ENCODE measurements at regions not wholly inside any gene's neighbourhood (a gene's known extent, or its start where the extent isn't known, plus 50 kb on each side); places are given as distances from the start of the nearest gene placed in this dataset.

GRCh38 chr20:57006411-57007170 is 259.9 kb downstream of the BMP7 start:
- no peak for DNase-seq

GRCh38 chr20:57007171-57007540 is 259.3 kb downstream of the BMP7 start:
- no peak for DNase-seq

- no peak for DNase-seq
Observed at GRCh38 chr20:57008217-57008616, 258.2 kb downstream of the BMP7 start.

GRCh38 chr20:57009355-57009754 is 257.1 kb downstream of the BMP7 start:
- DNase-seq: no peak

- DNase-seq: no peak
Observed at GRCh38 chr20:57009775-57010174, 256.7 kb downstream of the BMP7 start.

- no peak for DNase-seq
Observed at GRCh38 chr20:57012691-57013090, 253.8 kb downstream of the BMP7 start.

GRCh38 chr20:57013217-57013616 is 253.2 kb downstream of the BMP7 start:
- no peak for DNase-seq

- DNase-seq: no peak
Observed at GRCh38 chr20:57013741-57014140, 252.7 kb downstream of the BMP7 start.

- DNase-seq: no peak
Observed at GRCh38 chr20:57020364-57020763, 246.1 kb downstream of the BMP7 start.

GRCh38 chr20:57022306-57022705 is 244.1 kb downstream of the BMP7 start:
- no peak for DNase-seq

GRCh38 chr20:57023007-57023406 is 243.4 kb downstream of the BMP7 start:
- no peak for DNase-seq

GRCh38 chr20:57023997-57024396 is 242.4 kb downstream of the BMP7 start:
- DNase-seq: no peak

GRCh38 chr20:57024849-57025248 is 241.6 kb downstream of the BMP7 start:
- no peak for DNase-seq

- no peak for DNase-seq
Observed at GRCh38 chr20:57025261-57025660, 241.2 kb downstream of the BMP7 start.

- no peak for DNase-seq
Observed at GRCh38 chr20:57025666-57026224, 240.7 kb downstream of the BMP7 start.

GRCh38 chr20:57027777-57028176 is 238.7 kb downstream of the BMP7 start:
- DNase-seq: no peak

GRCh38 chr20:57030611-57031600 is 235.5 kb downstream of the BMP7 start:
- DNase-seq: no peak

- no peak for DNase-seq
Observed at GRCh38 chr20:57031867-57032355, 234.5 kb downstream of the BMP7 start.

- no peak for DNase-seq
Observed at GRCh38 chr20:57032847-57033246, 233.6 kb downstream of the BMP7 start.

GRCh38 chr20:57034001-57034400 is 232.4 kb downstream of the BMP7 start:
- no peak for DNase-seq

GRCh38 chr20:57037689-57038088 is 228.8 kb downstream of the BMP7 start:
- DNase-seq: no peak

GRCh38 chr20:57038608-57039440 is 227.6 kb downstream of the BMP7 start:
- DNase-seq: no peak

GRCh38 chr20:57040466-57040865 is 226.0 kb downstream of the BMP7 start:
- no peak for DNase-seq

Data from activated CD4-positive, alpha-beta T cell treated with anti-CD3 and anti-CD28 coated beads, Interleukin-2, amount 50 U/mL, for 4 hours (primary cell).